Caco-2 (cell line): ENCODE measurements at regions not wholly inside any gene's neighbourhood (a gene's known extent, or its start where the extent isn't known, plus 50 kb on each side); places are given as distances from the start of the nearest gene placed in this dataset.
"Not testable (repeated sequence)": the region's sequence is repeated elsewhere in the genome, so short reads cannot be mapped to it uniquely, and the experiment has no call there.

Source experiments
- BruUV-seq: library from RNA; stranded (reverse); fragments of 400-500 nt; replicated peaks from 2 replicates; lab custom pipeline; 2021; lab: Mats Ljungman, UMichigan
- CTCF ChIA-PET: fragments of 300-600 bp; sonication (Branson Sonifier 250); formaldehyde crosslinking; loops from one replicate; lab custom pipeline; 2022; ENCODE audit warnings: antibody characterized with exemption; lab: Charles Lee
- POLR2A ChIA-PET: fragments of 300-600 bp; sonication (Branson Sonifier 250); formaldehyde crosslinking; loops from one replicate; lab custom pipeline; 2022; ENCODE audit warnings: antibody characterized with exemption; lab: Charles Lee
- DNase-seq, 2 experiments: peaks; one replicate each; pipeline versions ENCODE4 v3.0.0 to v3.0.0-alpha.2; 2020 to 2022
- H3K27me3 ChIP-seq: replicated peaks from 2 replicates; pipeline ENCODE4 v1.6.0; 2011; ENCODE audit warnings: low read length; ENCODE audit not compliant: control insufficient read depth, insufficient read depth
- H3K36me3 ChIP-seq: 2 replicates; pipeline ENCODE4 v1.5.1; 2011; ENCODE audit warnings: low read length; ENCODE audit not compliant: control insufficient read depth, insufficient read depth
- H3K4me1 ChIP-seq: fragments of 250-450 bp; sonication (Bioruptor Pico); 2 replicates; pipeline ENCODE4 v1.5.1; 2020; ENCODE audit warnings: mild to moderate bottlenecking
- H3K4me3 ChIP-seq: 2 replicates; pipeline ENCODE4 v1.5.1; 2011; ENCODE audit warnings: low read depth, mild to moderate bottlenecking, control low read depth, low read length
- H3K9me3 ChIP-seq: fragments of 250-450 bp; sonication (Bioruptor Pico); 2 replicates; pipeline ENCODE4 v1.5.1; 2020; ENCODE audit warnings: mild to moderate bottlenecking, moderate library complexity
- H3K27ac Mint-ChIP-seq: one replicate; pipeline ENCODE4 v1.8.0; 2022; ENCODE audit warnings: mixed read lengths; ENCODE audit not compliant: unreplicated experiment
- H3K27me3 Mint-ChIP-seq: one replicate; pipeline ENCODE4 v1.8.0; 2022; ENCODE audit warnings: mixed read lengths; ENCODE audit not compliant: insufficient read depth, unreplicated experiment
- H3K36me3 Mint-ChIP-seq: one replicate; pipeline ENCODE4 v1.8.0; 2022; ENCODE audit warnings: mild to moderate bottlenecking, mixed read lengths; ENCODE audit not compliant: insufficient read depth, unreplicated experiment
- H3K4me1 Mint-ChIP-seq: one replicate; pipeline ENCODE4 v1.8.0; 2022; ENCODE audit warnings: low read depth, mixed read lengths; ENCODE audit not compliant: unreplicated experiment
- H3K4me3 Mint-ChIP-seq: one replicate; pipeline ENCODE4 v1.8.0; 2022; ENCODE audit warnings: mild to moderate bottlenecking, moderate library complexity, mixed read lengths; ENCODE audit not compliant: unreplicated experiment
- H3K9me3 Mint-ChIP-seq: one replicate; pipeline ENCODE4 v1.8.0; 2022; ENCODE audit warnings: mixed read lengths; ENCODE audit not compliant: unreplicated experiment
- CTCF ChIP-seq, 2 experiments: fragments of 200-600 bp in 1 of 2; IDR thresholded peaks; 1 replicate in 1 of 2; 2 replicates in 1 of 2; pipeline versions ENCODE4 v1.5.1 to v1.8.0; 2011 to 2022; ENCODE audit warnings: antibody characterized with exemption in 1 of 2, control low read depth in 1 of 2, inconsistent platforms in 1 of 2, low read depth in 1 of 2, low read length in 1 of 2, mild to moderate bottlenecking in 1 of 2, moderate library complexity in 1 of 2; ENCODE audit not compliant: insufficient read depth in 1 of 2, severe bottlenecking in 1 of 2, unreplicated experiment in 1 of 2
- intact Hi-C: fragments of 100-400 bp; cut with micrococcal nuclease; formaldehyde crosslinking; loops from one replicate; pipeline ENCODE4 v1.10.0; 2022; ENCODE audit not compliant: unreplicated experiment

GRCh38 chr1:101496109-101496508 lies 259.3 kb downstream of the S1PR1 start:
- Histone ChIP-seq H3K27me3 (no peaks in the 10 kb centered on the region), H3K4me3 (no peak overlapping the region), H3K36me3 (no peaks in the 10 kb centered on the region), H3K4me1 (no peaks in the 10 kb centered on the region), H3K9me3 (no peaks in the 10 kb centered on the region)
- CTCF ChIA-PET, result no interaction called here
- Mint-ChIP-seq H3K27ac (no peak overlapping the region), H3K4me1 (no peaks in the 10 kb centered on the region), H3K27me3 (no peaks in the 10 kb centered on the region), H3K4me3 (no peak overlapping the region), H3K9me3 (no peaks in the 10 kb centered on the region), H3K36me3 (no peaks in the 10 kb centered on the region)
- no peak for DNase-seq
- intact Hi-C loops, result no loop called here
- BruUV-seq, result no TSS peak
- no peak for TF ChIP-seq CTCF (IDR thresholded peaks at IDR 0.05; ENCODE audit: insufficient read depth in 1 of 2, low read depth in 1 of 2, low read length in 1 of 2, severe bottlenecking in 1 of 2, unreplicated experiment in 1 of 2)
- POLR2A ChIA-PET, result no interaction called here

GRCh38 chr1:101497881-101498559 lies 261.2 kb downstream of the S1PR1 start:
- H3K9me3 ChIP-seq, result no peaks in the 10 kb centered on the region
- no peaks in the 10 kb centered on the region for H3K27me3 Mint-ChIP-seq
- H3K36me3 Mint-ChIP-seq, result no peaks in the 10 kb centered on the region
- no peak overlapping the region for H3K4me3 Mint-ChIP-seq
- no peaks in the 10 kb centered on the region for H3K4me1 Mint-ChIP-seq
- H3K27ac Mint-ChIP-seq, result no peak overlapping the region
- CTCF ChIA-PET, result no interaction called here
- H3K9me3 Mint-ChIP-seq, result no peaks in the 10 kb centered on the region
- POLR2A ChIA-PET, result no interaction called here
- no peaks in the 10 kb centered on the region for H3K27me3 ChIP-seq
- H3K4me3 ChIP-seq, result no peak overlapping the region
- no peak for TF ChIP-seq CTCF (IDR thresholded peaks at IDR 0.05; ENCODE audit: insufficient read depth in 1 of 2, low read depth in 1 of 2, low read length in 1 of 2, severe bottlenecking in 1 of 2, unreplicated experiment in 1 of 2)
- H3K36me3 ChIP-seq, result no peaks in the 10 kb centered on the region
- BruUV-seq, result no TSS peak
- DNase-seq, result no peak
- H3K4me1 ChIP-seq, result no peaks in the 10 kb centered on the region
- intact Hi-C loops, result no loop called here

- H3K4me3 ChIP-seq, H3K9me3 ChIP-seq, H3K27me3 ChIP-seq, H3K4me3 Mint-ChIP-seq, H3K27me3 Mint-ChIP-seq, DNase-seq, CTCF ChIA-PET, H3K9me3 Mint-ChIP-seq, H3K36me3 Mint-ChIP-seq, H3K36me3 ChIP-seq, H3K27ac Mint-ChIP-seq, POLR2A ChIA-PET, BruUV-seq, H3K4me1 Mint-ChIP-seq, H3K4me1 ChIP-seq, intact Hi-C loops: not testable (repeated sequence)
Measured at GRCh38 chr1:101504106-101504505, 267.3 kb downstream of the S1PR1 start.

- POLR2A ChIA-PET, BruUV-seq, H3K27me3 ChIP-seq, H3K9me3 ChIP-seq, DNase-seq, H3K4me3 Mint-ChIP-seq, H3K4me1 Mint-ChIP-seq, H3K4me3 ChIP-seq, H3K9me3 Mint-ChIP-seq, H3K36me3 Mint-ChIP-seq, intact Hi-C loops, H3K4me1 ChIP-seq, CTCF ChIA-PET, H3K27me3 Mint-ChIP-seq, H3K36me3 ChIP-seq, H3K27ac Mint-ChIP-seq: not testable (repeated sequence)
Measured at GRCh38 chr1:101505240-101505639, 268.4 kb downstream of the S1PR1 start.
